ENCODE measurements at regions not wholly inside any gene's neighbourhood (a gene's known extent, or its start where the extent isn't known, plus 50 kb on each side); places are given as distances from the start of the nearest gene placed in this dataset.

DNA sequence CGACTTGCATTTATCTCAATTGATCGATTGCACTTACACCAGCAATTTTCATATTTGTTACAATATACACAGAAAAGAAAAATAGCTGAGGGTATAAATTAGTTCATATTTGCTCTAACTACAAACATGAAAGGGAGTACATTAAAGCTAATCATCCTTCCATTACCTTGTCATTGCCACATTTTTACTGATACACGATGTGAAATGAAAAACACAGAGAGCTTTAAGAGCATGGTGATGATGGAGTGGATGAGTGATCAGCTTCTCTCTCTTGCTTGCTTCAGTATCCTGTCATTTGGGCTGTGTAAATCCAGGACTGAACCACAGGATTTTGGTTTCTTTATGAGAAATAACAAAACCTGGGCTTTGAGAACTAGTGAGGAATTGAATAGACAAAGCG lies 1207.5 kb upstream of the GOT2 start:
- TF ChIP-seq TEAD4 (IDR thresholded peaks at IDR 0.05): no peak
- TF ChIP-seq FOXM1 (IDR thresholded peaks at IDR 0.05; ENCODE audit: borderline replicate concordance, low read depth): no peak
- TF ChIP-seq CEBPB (IDR thresholded peaks at IDR 0.05): no peak
- TF ChIP-seq, protein P1, sequence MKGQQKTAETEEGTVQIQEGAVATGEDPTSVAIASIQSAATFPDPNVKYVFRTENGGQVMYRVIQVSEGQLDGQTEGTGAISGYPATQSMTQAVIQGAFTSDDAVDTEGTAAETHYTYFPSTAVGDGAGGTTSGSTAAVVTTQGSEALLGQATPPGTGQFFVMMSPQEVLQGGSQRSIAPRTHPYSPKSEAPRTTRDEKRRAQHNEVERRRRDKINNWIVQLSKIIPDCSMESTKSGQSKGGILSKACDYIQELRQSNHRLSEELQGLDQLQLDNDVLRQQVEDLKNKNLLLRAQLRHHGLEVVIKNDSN (IDR thresholded peaks at IDR 0.05): no peak
- TF ChIP-seq, protein P2, sequence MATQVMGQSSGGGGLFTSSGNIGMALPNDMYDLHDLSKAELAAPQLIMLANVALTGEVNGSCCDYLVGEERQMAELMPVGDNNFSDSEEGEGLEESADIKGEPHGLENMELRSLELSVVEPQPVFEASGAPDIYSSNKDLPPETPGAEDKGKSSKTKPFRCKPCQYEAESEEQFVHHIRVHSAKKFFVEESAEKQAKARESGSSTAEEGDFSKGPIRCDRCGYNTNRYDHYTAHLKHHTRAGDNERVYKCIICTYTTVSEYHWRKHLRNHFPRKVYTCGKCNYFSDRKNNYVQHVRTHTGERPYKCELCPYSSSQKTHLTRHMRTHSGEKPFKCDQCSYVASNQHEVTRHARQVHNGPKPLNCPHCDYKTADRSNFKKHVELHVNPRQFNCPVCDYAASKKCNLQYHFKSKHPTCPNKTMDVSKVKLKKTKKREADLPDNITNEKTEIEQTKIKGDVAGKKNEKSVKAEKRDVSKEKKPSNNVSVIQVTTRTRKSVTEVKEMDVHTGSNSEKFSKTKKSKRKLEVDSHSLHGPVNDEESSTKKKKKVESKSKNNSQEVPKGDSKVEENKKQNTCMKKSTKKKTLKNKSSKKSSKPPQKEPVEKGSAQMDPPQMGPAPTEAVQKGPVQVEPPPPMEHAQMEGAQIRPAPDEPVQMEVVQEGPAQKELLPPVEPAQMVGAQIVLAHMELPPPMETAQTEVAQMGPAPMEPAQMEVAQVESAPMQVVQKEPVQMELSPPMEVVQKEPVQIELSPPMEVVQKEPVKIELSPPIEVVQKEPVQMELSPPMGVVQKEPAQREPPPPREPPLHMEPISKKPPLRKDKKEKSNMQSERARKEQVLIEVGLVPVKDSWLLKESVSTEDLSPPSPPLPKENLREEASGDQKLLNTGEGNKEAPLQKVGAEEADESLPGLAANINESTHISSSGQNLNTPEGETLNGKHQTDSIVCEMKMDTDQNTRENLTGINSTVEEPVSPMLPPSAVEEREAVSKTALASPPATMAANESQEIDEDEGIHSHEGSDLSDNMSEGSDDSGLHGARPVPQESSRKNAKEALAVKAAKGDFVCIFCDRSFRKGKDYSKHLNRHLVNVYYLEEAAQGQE (IDR thresholded peaks at IDR 0.05; ENCODE audit: low read depth): no peak
- no peak for TF ChIP-seq NFIC (IDR thresholded peaks at IDR 0.05)
- no peak for TF ChIP-seq TAF1 (IDR thresholded peaks at IDR 0.05; ENCODE audit: low read depth)
- no peak for TF ChIP-seq TCF12 (IDR thresholded peaks at IDR 0.05; ENCODE audit: low read depth)
- no peak for TF ChIP-seq EP300 (IDR thresholded peaks at IDR 0.05; ENCODE audit: borderline replicate concordance)
- no peak for TF ChIP-seq RAD21 (IDR thresholded peaks at IDR 0.05; ENCODE audit: low read depth)
- no peak for TF ChIP-seq CREB1 (IDR thresholded peaks at IDR 0.05; ENCODE audit: low read depth)
- TF ChIP-seq ZBTB7A (IDR thresholded peaks at IDR 0.05; ENCODE audit: low read depth): no peak
- TF ChIP-seq EGR1 (IDR thresholded peaks at IDR 0.05): no peak
- TF ChIP-seq, protein P3, sequence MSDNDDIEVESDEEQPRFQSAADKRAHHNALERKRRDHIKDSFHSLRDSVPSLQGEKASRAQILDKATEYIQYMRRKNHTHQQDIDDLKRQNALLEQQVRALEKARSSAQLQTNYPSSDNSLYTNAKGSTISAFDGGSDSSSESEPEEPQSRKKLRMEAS (IDR thresholded peaks at IDR 0.05): no peak
- no peak for TF ChIP-seq YY1 (IDR thresholded peaks at IDR 0.05; ENCODE audit: low read depth)

DNA sequence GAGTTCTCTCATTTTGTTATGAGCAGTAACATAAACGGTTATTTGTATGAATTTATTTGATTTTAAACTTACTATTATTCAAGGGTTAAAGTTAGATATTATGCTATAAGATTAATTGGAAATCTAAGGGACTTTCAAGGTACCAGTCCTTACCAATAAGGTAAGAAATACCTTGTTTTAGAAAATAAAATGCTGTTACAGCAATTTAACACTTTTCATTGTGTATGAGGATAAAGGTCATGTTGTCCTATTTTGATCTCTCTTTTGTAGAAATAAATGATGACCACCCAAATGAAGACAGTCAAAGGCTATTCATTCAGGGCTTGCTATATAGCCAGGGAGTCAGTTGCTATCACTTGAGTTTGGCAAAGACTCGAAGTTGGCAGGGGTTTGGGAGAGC lies 1185.9 kb upstream of the GOT2 start:
- no peak for TF ChIP-seq FOXM1 (IDR thresholded peaks at IDR 0.05; ENCODE audit: borderline replicate concordance, low read depth)
- TF ChIP-seq TCF12 (IDR thresholded peaks at IDR 0.05; ENCODE audit: low read depth): no peak
- no peak for TF ChIP-seq RAD21 (IDR thresholded peaks at IDR 0.05; ENCODE audit: low read depth)
- TF ChIP-seq EP300 (IDR thresholded peaks at IDR 0.05; ENCODE audit: borderline replicate concordance): no peak
- no peak for TF ChIP-seq CEBPB (IDR thresholded peaks at IDR 0.05)
- no peak for TF ChIP-seq NFIC (IDR thresholded peaks at IDR 0.05)
- TF ChIP-seq CREB1 (IDR thresholded peaks at IDR 0.05; ENCODE audit: low read depth): no peak
- no peak for TF ChIP-seq YY1 (IDR thresholded peaks at IDR 0.05; ENCODE audit: low read depth)

DNA sequence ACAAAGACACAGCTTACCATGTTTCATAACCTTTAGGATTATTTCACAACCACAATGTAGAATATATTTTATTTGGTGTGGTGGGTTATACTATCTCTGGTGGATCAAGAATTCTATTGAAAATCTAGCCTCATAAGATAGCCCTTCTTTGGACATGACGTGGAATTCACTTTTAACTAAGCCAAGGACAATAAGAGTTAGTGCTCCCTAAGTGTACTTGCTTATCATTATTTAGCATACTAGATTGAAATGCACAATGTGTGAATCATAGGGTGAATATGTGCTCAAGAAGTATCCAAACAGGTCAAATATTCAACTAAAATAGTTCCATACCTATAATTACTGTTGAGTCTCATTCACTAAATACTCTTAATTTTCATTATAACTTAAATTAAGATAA lies 1179.5 kb upstream of the GOT2 start:
- TF ChIP-seq TAF1 (IDR thresholded peaks at IDR 0.05; ENCODE audit: low read depth): no peak
- TF ChIP-seq EGR1 (IDR thresholded peaks at IDR 0.05): no peak
- no peak for TF ChIP-seq CREB1 (IDR thresholded peaks at IDR 0.05; ENCODE audit: low read depth)
- no peak for TF ChIP-seq ZBTB7A (IDR thresholded peaks at IDR 0.05; ENCODE audit: low read depth)
- TF ChIP-seq, protein P2 (IDR thresholded peaks at IDR 0.05; ENCODE audit: low read depth): no peak
- TF ChIP-seq RAD21 (IDR thresholded peaks at IDR 0.05; ENCODE audit: low read depth): no peak
- no peak for TF ChIP-seq EP300 (IDR thresholded peaks at IDR 0.05; ENCODE audit: borderline replicate concordance)
- no peak for TF ChIP-seq CEBPB (IDR thresholded peaks at IDR 0.05)
- no peak for TF ChIP-seq TCF12 (IDR thresholded peaks at IDR 0.05; ENCODE audit: low read depth)
- TF ChIP-seq, protein P3 (IDR thresholded peaks at IDR 0.05): no peak
- TF ChIP-seq FOXM1 (IDR thresholded peaks at IDR 0.05; ENCODE audit: borderline replicate concordance, low read depth): no peak
- no peak for TF ChIP-seq NFIC (IDR thresholded peaks at IDR 0.05)
- no peak for TF ChIP-seq YY1 (IDR thresholded peaks at IDR 0.05; ENCODE audit: low read depth)
- no peak for TF ChIP-seq TEAD4 (IDR thresholded peaks at IDR 0.05)
- TF ChIP-seq, protein P1 (IDR thresholded peaks at IDR 0.05): no peak

DNA sequence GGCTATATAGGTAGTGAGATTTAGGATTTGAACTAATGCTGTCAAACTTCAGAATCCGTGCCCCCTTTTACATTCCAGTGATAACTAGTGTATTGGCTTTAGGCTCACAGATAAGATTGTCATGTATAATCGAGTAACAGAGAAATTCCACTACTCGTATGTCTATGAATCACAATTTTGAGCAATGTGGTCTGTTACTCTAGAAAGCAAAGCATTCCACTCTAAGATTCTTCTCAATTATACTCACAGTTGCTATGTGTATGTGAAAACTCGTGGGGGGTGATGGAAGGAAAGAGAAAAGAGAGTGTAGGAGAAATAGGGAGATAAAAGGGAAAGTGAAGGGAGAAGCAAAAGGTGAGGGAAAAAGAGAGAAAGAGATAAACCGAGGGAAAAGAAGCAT lies 1175.1 kb upstream of the GOT2 start:
- no peak for TF ChIP-seq CEBPB (IDR thresholded peaks at IDR 0.05)
- TF ChIP-seq, protein P3 (IDR thresholded peaks at IDR 0.05): no peak
- TF ChIP-seq ZBTB7A (IDR thresholded peaks at IDR 0.05; ENCODE audit: low read depth): no peak
- TF ChIP-seq CREB1 (IDR thresholded peaks at IDR 0.05; ENCODE audit: low read depth): no peak
- TF ChIP-seq RAD21 (IDR thresholded peaks at IDR 0.05; ENCODE audit: low read depth): no peak
- TF ChIP-seq TEAD4 (IDR thresholded peaks at IDR 0.05): no peak
- TF ChIP-seq YY1 (IDR thresholded peaks at IDR 0.05; ENCODE audit: low read depth): no peak
- TF ChIP-seq EP300 (IDR thresholded peaks at IDR 0.05; ENCODE audit: borderline replicate concordance): no peak
- TF ChIP-seq, protein P1 (IDR thresholded peaks at IDR 0.05): no peak
- no peak for TF ChIP-seq TAF1 (IDR thresholded peaks at IDR 0.05; ENCODE audit: low read depth)
- TF ChIP-seq FOXM1 (IDR thresholded peaks at IDR 0.05; ENCODE audit: borderline replicate concordance, low read depth): no peak
- TF ChIP-seq EGR1 (IDR thresholded peaks at IDR 0.05): no peak
- TF ChIP-seq TCF12 (IDR thresholded peaks at IDR 0.05; ENCODE audit: low read depth): no peak

DNA sequence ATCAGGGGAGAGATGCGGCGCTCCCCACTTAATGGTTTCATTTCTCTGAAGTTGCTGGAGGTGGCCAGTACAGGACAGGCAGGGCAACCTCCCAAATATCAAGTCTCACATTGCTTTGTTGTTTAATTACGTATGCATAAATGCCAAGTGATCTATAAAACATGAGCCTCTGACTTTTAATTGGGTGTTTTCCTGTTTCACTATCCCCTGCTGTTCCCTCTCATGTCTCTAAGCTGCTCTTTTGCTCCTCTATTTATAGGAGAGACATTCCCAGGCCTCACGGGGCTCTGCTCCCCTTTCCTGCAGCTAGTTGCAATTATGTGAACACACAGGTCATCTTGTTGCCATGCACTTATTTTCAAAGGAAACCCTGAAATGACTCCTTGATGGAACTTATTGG lies 1173.5 kb upstream of the GOT2 start:
- TF ChIP-seq EGR1 (IDR thresholded peaks at IDR 0.05) (no peak), TEAD4 (IDR thresholded peaks at IDR 0.05) (no peak), EP300 (IDR thresholded peaks at IDR 0.05; ENCODE audit: borderline replicate concordance) (no peak)
- TF ChIP-seq, protein P3 (IDR thresholded peaks at IDR 0.05): no peak
